ENCODE measurements at regions not wholly inside any gene's neighbourhood (a gene's known extent, or its start where the extent isn't known, plus 50 kb on each side); places are given as distances from the start of the nearest gene placed in this dataset.
"Not testable (repeated sequence)": the region's sequence is repeated elsewhere in the genome, so short reads cannot be mapped to it uniquely, and the experiment has no call there.

DNA sequence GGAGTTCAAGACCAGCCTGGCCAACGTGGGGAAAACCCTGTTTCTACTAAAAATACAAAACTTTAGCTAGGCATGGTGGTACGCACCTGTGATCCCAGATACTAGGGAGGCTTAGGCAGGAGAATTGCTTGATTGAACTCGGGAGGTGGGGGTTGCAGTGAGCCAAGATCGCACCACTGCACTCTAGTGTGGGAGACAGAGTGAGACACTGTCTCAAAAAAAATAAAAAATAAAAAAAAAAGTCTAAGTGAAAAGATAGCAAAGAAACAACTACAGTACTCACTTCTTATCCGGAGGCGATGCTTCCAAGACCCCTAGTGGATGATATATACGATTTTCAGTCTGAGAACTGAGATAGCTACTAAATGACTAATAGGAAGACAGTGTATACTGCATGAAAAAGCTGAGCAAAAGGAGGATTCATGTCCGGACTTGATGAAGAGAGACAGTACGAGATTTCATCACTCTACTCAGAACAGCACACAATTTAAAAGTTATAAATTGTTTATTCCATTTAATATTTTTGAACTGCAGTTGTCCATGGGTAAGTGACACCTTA lies 138.7 kb upstream of the GOLGA6L6 start:
- H3K4me1 ChIP-seq; H3K27me3 ChIP-seq (replicated peaks; ENCODE audit: control insufficient read depth, insufficient read depth, low read length); POLR2A ChIA-PET; intact Hi-C loops (cut with micrococcal nuclease; ENCODE audit: unreplicated experiment); CTCF ChIA-PET; H3K36me3 Mint-ChIP-seq (ENCODE audit: insufficient read depth, unreplicated experiment); BruUV-seq (replicated peaks); H3K27ac Mint-ChIP-seq (ENCODE audit: unreplicated experiment); H3K4me3 ChIP-seq (ENCODE audit: low read depth, low read length); H3K9me3 ChIP-seq; H3K9me3 Mint-ChIP-seq (ENCODE audit: unreplicated experiment); H3K4me1 Mint-ChIP-seq (ENCODE audit: low read depth, unreplicated experiment); H3K27me3 Mint-ChIP-seq (ENCODE audit: insufficient read depth, unreplicated experiment); H3K36me3 ChIP-seq (ENCODE audit: control insufficient read depth, insufficient read depth, low read length); DNase-seq; H3K4me3 Mint-ChIP-seq (ENCODE audit: unreplicated experiment): not testable (repeated sequence)

GRCh38 chr15:20672470-20672869 lies 130.9 kb upstream of the GOLGA6L6 start:
- no peak for DNase-seq
- Mint-ChIP-seq H3K4me3 (ENCODE audit: unreplicated experiment) (no peak overlapping the region), H3K9me3 (ENCODE audit: unreplicated experiment) (no peaks in the 10 kb centered on the region), H3K27ac (ENCODE audit: unreplicated experiment) (no peak overlapping the region), H3K36me3 (ENCODE audit: insufficient read depth, unreplicated experiment) (no peaks in the 10 kb centered on the region), H3K27me3 (ENCODE audit: insufficient read depth, unreplicated experiment) (peaks cover 3% of the 10 kb centered on the region), H3K4me1 (ENCODE audit: low read depth, unreplicated experiment) (no peaks in the 10 kb centered on the region)
- Histone ChIP-seq H3K4me1 (no peaks in the 10 kb centered on the region), H3K36me3 (ENCODE audit: control insufficient read depth, insufficient read depth, low read length) (no peaks in the 10 kb centered on the region), H3K27me3 (replicated peaks; ENCODE audit: control insufficient read depth, insufficient read depth, low read length) (no peaks in the 10 kb centered on the region), H3K4me3 (ENCODE audit: low read depth, low read length) (no peak overlapping the region), H3K9me3 (peaks cover 3% of the 10 kb centered on the region; the same call in 1 of the 2 replicates)
- no TSS peak for BruUV-seq (replicated peaks)
- POLR2A ChIA-PET: no interaction called here
- CTCF ChIA-PET: no interaction called here
- intact Hi-C loops (cut with micrococcal nuclease; ENCODE audit: unreplicated experiment): no loop called here
- TF ChIP-seq, protein P1, sequence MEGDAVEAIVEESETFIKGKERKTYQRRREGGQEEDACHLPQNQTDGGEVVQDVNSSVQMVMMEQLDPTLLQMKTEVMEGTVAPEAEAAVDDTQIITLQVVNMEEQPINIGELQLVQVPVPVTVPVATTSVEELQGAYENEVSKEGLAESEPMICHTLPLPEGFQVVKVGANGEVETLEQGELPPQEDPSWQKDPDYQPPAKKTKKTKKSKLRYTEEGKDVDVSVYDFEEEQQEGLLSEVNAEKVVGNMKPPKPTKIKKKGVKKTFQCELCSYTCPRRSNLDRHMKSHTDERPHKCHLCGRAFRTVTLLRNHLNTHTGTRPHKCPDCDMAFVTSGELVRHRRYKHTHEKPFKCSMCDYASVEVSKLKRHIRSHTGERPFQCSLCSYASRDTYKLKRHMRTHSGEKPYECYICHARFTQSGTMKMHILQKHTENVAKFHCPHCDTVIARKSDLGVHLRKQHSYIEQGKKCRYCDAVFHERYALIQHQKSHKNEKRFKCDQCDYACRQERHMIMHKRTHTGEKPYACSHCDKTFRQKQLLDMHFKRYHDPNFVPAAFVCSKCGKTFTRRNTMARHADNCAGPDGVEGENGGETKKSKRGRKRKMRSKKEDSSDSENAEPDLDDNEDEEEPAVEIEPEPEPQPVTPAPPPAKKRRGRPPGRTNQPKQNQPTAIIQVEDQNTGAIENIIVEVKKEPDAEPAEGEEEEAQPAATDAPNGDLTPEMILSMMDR (IDR thresholded peaks at IDR 0.05; ENCODE audit: insufficient read depth in 1 of 2, low read depth in 1 of 2, low read length in 1 of 2, severe bottlenecking in 1 of 2, unreplicated experiment in 1 of 2): no peak

- Histone ChIP-seq H3K4me1 (no peaks in the 10 kb centered on the region), H3K4me3 (ENCODE audit: low read depth, low read length) (no peak overlapping the region), H3K36me3 (ENCODE audit: control insufficient read depth, insufficient read depth, low read length) (no peaks in the 10 kb centered on the region), H3K9me3 (peaks cover 3% of the 10 kb centered on the region; the same call in 1 of the 2 replicates), H3K27me3 (replicated peaks; ENCODE audit: control insufficient read depth, insufficient read depth, low read length) (no peaks in the 10 kb centered on the region)
- ChIA-PET POLR2A (no interaction called here), CTCF (no interaction called here)
- no TSS peak for BruUV-seq (replicated peaks)
- Mint-ChIP-seq H3K36me3 (ENCODE audit: insufficient read depth, unreplicated experiment) (no peaks in the 10 kb centered on the region), H3K27me3 (ENCODE audit: insufficient read depth, unreplicated experiment) (peaks cover 3% of the 10 kb centered on the region), H3K4me3 (ENCODE audit: unreplicated experiment) (no peak overlapping the region), H3K9me3 (ENCODE audit: unreplicated experiment) (no peaks in the 10 kb centered on the region), H3K4me1 (ENCODE audit: low read depth, unreplicated experiment) (no peaks in the 10 kb centered on the region), H3K27ac (ENCODE audit: unreplicated experiment) (no peak overlapping the region)
- intact Hi-C loops (cut with micrococcal nuclease; ENCODE audit: unreplicated experiment): no loop called here
- TF ChIP-seq, protein P1 (IDR thresholded peaks at IDR 0.05; ENCODE audit: insufficient read depth in 1 of 2, low read depth in 1 of 2, low read length in 1 of 2, severe bottlenecking in 1 of 2, unreplicated experiment in 1 of 2): no peak
- no peak for DNase-seq
Observed at GRCh38 chr15:20671675-20672074, 130.1 kb upstream of the GOLGA6L6 start.

GRCh38 chr15:20666410-20666809 lies 124.8 kb upstream of the GOLGA6L6 start:
- POLR2A ChIA-PET; H3K9me3 Mint-ChIP-seq (ENCODE audit: unreplicated experiment); H3K27me3 Mint-ChIP-seq (ENCODE audit: insufficient read depth, unreplicated experiment); H3K4me3 ChIP-seq (ENCODE audit: low read depth, low read length); H3K27ac Mint-ChIP-seq (ENCODE audit: unreplicated experiment); H3K36me3 Mint-ChIP-seq (ENCODE audit: insufficient read depth, unreplicated experiment); intact Hi-C loops (cut with micrococcal nuclease; ENCODE audit: unreplicated experiment); DNase-seq; H3K9me3 ChIP-seq; H3K4me1 Mint-ChIP-seq (ENCODE audit: low read depth, unreplicated experiment); BruUV-seq (replicated peaks); H3K4me1 ChIP-seq; H3K36me3 ChIP-seq (ENCODE audit: control insufficient read depth, insufficient read depth, low read length); H3K4me3 Mint-ChIP-seq (ENCODE audit: unreplicated experiment); H3K27me3 ChIP-seq (replicated peaks; ENCODE audit: control insufficient read depth, insufficient read depth, low read length); CTCF ChIA-PET: not testable (repeated sequence)

Measured in Caco-2 (cell line).